Endothelial cell of umbilical vein (primary cell): ENCODE measurements at regions not wholly inside any gene's neighbourhood (a gene's known extent, or its start where the extent isn't known, plus 50 kb on each side); places are given as distances from the start of the nearest gene placed in this dataset.

ENCODE experiments used
- BruUV-seq: library from RNA; stranded (reverse); fragments of 400-500 nt; replicated peaks from 2 replicates; lab custom pipeline; 2021; lab: Mats Ljungman, UMichigan
- CTCF ChIA-PET: fragments of 300-600, 350-600 bp; sonication (Branson Sonifier 250); formaldehyde crosslinking; loops from one replicate; lab custom pipeline; 2021; ENCODE audit warnings: antibody characterized with exemption, inconsistent platforms; lab: Charles Lee
- POLR2A ChIA-PET: fragments of 300-600, 350-600 bp; sonication (Branson Sonifier 250); formaldehyde crosslinking; loops from one replicate; lab custom pipeline; 2021; ENCODE audit warnings: antibody characterized with exemption, inconsistent platforms; lab: Charles Lee
- DNase-seq: peaks from one replicate; pipeline ENCODE4 v3.0.0-alpha.2; 2011; ENCODE audit warnings: low read depth, low spot score
- FAIRE-seq: peaks from 2 replicates; lab custom pipeline; 2011; peaks lifted over from hg19 to GRCh38; lab: Jason Lieb, UNC
- H2AFZ ChIP-seq: 2 replicates; pipeline ENCODE4 v1.6.0; 2012; ENCODE audit warnings: low read depth, low read length, control low read depth, inconsistent platforms
- H3K27ac ChIP-seq: 2 replicates; pipeline ENCODE4 v1.5.1; 2011; ENCODE audit warnings: low read depth, mild to moderate bottlenecking, control low read depth, low read length, moderate library complexity; ENCODE audit not compliant: insufficient read depth
- H3K27me3 ChIP-seq, 2 experiments: 2 replicates each; pipeline versions ENCODE4 v1.6.0 to v1.6.1; 2011; ENCODE audit warnings: low read length in 2 of 2, mixed read lengths in 1 of 2; ENCODE audit not compliant: control insufficient read depth in 2 of 2, insufficient read depth in 2 of 2
- H3K36me3 ChIP-seq, 2 experiments: 2 replicates in 1 of 2; 3 replicates in 1 of 2; pipeline ENCODE4 v1.5.1; 2011; ENCODE audit warnings: low read length in 2 of 2, mild to moderate bottlenecking in 1 of 2, moderate library complexity in 1 of 2; ENCODE audit not compliant: control insufficient read depth in 2 of 2, insufficient read depth in 2 of 2; ENCODE audit errors: extremely low read depth in 1 of 2
- H3K4me1 ChIP-seq: 3 replicates; pipeline ENCODE4 v1.5.1; 2011; ENCODE audit warnings: mild to moderate bottlenecking, low read length; ENCODE audit not compliant: control insufficient read depth, insufficient read depth; ENCODE audit errors: extremely low read depth
- H3K4me2 ChIP-seq: 2 replicates; pipeline ENCODE4 v1.6.1; 2011; ENCODE audit warnings: low read length, control low read depth, mixed read lengths; ENCODE audit not compliant: insufficient read depth
- H3K4me3 ChIP-seq, 3 experiments: fragments of 200-600 bp in 1 of 3; sonication (generic), shearing (Covaris generic) in 1 of 3; replicated peaks in 1 of 3; 2 replicates each; pipeline ENCODE4 v1.5.1; 2011 to 2016; ENCODE audit warnings: control low read depth in 3 of 3, low read length in 3 of 3, mild to moderate bottlenecking in 2 of 3, inconsistent platforms in 1 of 3, low read depth in 1 of 3, moderate library complexity in 1 of 3; ENCODE audit not compliant: insufficient read depth in 1 of 3
- H3K79me2 ChIP-seq: 2 replicates; pipeline ENCODE4 v1.6.0; 2012; ENCODE audit warnings: low read length, inconsistent platforms; ENCODE audit not compliant: control insufficient read depth, insufficient read depth
- H3K9ac ChIP-seq: replicated peaks from 2 replicates; pipeline ENCODE3; 2011; ENCODE audit warnings: low read length, control low read depth; ENCODE audit not compliant: insufficient read depth; ENCODE audit errors: extremely low read depth
- H3K9me1 ChIP-seq: replicated peaks from 3 replicates; pipeline ENCODE4 v1.6.0; 2011; ENCODE audit warnings: mild to moderate bottlenecking, low read length; ENCODE audit not compliant: control insufficient read depth, insufficient read depth; ENCODE audit errors: extremely low read depth
- H3K9me3 ChIP-seq: replicated peaks from 2 replicates; pipeline ENCODE4 v1.5.1; 2012; ENCODE audit warnings: low read length, inconsistent platforms; ENCODE audit not compliant: control insufficient read depth, insufficient read depth
- H4K20me1 ChIP-seq: replicated peaks from 2 replicates; pipeline ENCODE3; 2011; ENCODE audit warnings: mild to moderate bottlenecking, low read length; ENCODE audit not compliant: control insufficient read depth, insufficient read depth; ENCODE audit errors: extremely low read depth
- EZH2 ChIP-seq: IDR thresholded peaks from 2 replicates; pipeline ENCODE4 v1.6.1; 2012; ENCODE audit warnings: borderline replicate concordance, low read depth, mild to moderate bottlenecking, moderate library complexity, low read length, inconsistent platforms; ENCODE audit not compliant: severe bottlenecking
- GATA2 ChIP-seq: IDR thresholded peaks from 2 replicates; pipeline ENCODE4 v1.7.0; 2011; ENCODE audit warnings: low read depth, mild to moderate bottlenecking, moderate library complexity, mixed read lengths, low read length; ENCODE audit not compliant: insufficient read length, insufficient read depth
- JUN ChIP-seq: IDR thresholded peaks from 2 replicates; pipeline ENCODE4 v1.6.1; 2011; ENCODE audit warnings: borderline replicate concordance, low read depth; ENCODE audit not compliant: insufficient read length, insufficient read depth
- MYC ChIP-seq: IDR thresholded peaks from one replicate; pipeline ENCODE4 v1.6.1; 2011; ENCODE audit warnings: mild to moderate bottlenecking, low read depth, low read length
- POLR2A ChIP-seq: IDR thresholded peaks from 2 replicates; pipeline ENCODE4 v1.6.1; 2012; ENCODE audit warnings: low read depth, mild to moderate bottlenecking, control low read depth, low read length
- POLR2AphosphoS5 ChIP-seq: IDR thresholded peaks from 2 replicates; pipeline ENCODE4 v1.6.1; 2012; ENCODE audit warnings: low read depth, mild to moderate bottlenecking, control low read depth, low read length, moderate library complexity; ENCODE audit not compliant: insufficient read depth
- dilution Hi-C: fragments of 300-500 bp; cut with MboI; formaldehyde crosslinking; loops from one replicate; pipeline ENCODE4 v1.15.0; 2019; ENCODE audit warnings: low sequenced_read_pairs; ENCODE audit not compliant: extremely low pct_ligation_motif_present
- intact Hi-C: fragments of 100-400 bp; cut with micrococcal nuclease; formaldehyde crosslinking; loops from one replicate; pipeline ENCODE4 v1.10.0; 2022
- TF ChIP-seq, protein P1 (sequence below): IDR thresholded peaks from 2 replicates; pipeline ENCODE4 v1.6.1; 2011; ENCODE audit not compliant: insufficient read depth, insufficient read length
- TF ChIP-seq, protein P2 (sequence below), 2 donors: IDR thresholded peaks; 1 replicate in 1 of 2; 2 replicates in 1 of 2; pipeline ENCODE4 v1.5.1; 2011; ENCODE audit warnings: low read length in 2 of 2, mild to moderate bottlenecking in 2 of 2, moderate library complexity in 2 of 2, control low read depth in 1 of 2, inconsistent platforms in 1 of 2, low read depth in 1 of 2; ENCODE audit not compliant: insufficient read depth in 1 of 2; ENCODE audit errors: extremely low read depth in 1 of 2

- H2AFZ ChIP-seq: no peak overlapping the region
- no peak overlapping the region for H3K27ac ChIP-seq
- ChIA-PET POLR2A (no interaction called here), CTCF (no interaction called here)
- no peaks in the 10 kb centered on the region for H3K79me2 ChIP-seq
- DNase-seq: no peak
- no peak overlapping the region for H3K4me2 ChIP-seq
- H3K36me3 ChIP-seq: no peaks in the 10 kb centered on the region
- intact Hi-C loops (no loop called here), dilution Hi-C loops (no loop called here)
- H3K9ac ChIP-seq: no peak overlapping the region
- FAIRE-seq: no peak
- no peaks in the 10 kb centered on the region for H4K20me1 ChIP-seq
- no peaks in the 10 kb centered on the region for H3K27me3 ChIP-seq
- TF ChIP-seq MYC (no peak), POLR2A (no peak), POLR2AphosphoS5 (no peak), GATA2 (no peak), JUN (no peak), EZH2 (no peak)
- TF ChIP-seq, protein P1, sequence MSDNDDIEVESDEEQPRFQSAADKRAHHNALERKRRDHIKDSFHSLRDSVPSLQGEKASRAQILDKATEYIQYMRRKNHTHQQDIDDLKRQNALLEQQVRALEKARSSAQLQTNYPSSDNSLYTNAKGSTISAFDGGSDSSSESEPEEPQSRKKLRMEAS: no peak
- TF ChIP-seq, protein P2, sequence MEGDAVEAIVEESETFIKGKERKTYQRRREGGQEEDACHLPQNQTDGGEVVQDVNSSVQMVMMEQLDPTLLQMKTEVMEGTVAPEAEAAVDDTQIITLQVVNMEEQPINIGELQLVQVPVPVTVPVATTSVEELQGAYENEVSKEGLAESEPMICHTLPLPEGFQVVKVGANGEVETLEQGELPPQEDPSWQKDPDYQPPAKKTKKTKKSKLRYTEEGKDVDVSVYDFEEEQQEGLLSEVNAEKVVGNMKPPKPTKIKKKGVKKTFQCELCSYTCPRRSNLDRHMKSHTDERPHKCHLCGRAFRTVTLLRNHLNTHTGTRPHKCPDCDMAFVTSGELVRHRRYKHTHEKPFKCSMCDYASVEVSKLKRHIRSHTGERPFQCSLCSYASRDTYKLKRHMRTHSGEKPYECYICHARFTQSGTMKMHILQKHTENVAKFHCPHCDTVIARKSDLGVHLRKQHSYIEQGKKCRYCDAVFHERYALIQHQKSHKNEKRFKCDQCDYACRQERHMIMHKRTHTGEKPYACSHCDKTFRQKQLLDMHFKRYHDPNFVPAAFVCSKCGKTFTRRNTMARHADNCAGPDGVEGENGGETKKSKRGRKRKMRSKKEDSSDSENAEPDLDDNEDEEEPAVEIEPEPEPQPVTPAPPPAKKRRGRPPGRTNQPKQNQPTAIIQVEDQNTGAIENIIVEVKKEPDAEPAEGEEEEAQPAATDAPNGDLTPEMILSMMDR (IDR thresholded peaks at IDR 0.05; ENCODE audit: extremely low read depth in 1 of 2, insufficient read depth in 1 of 2, low read depth in 1 of 2, low read length in 2 of 2): no peak
- H3K9me3 ChIP-seq: no peaks in the 10 kb centered on the region
- H3K4me1 ChIP-seq: no peaks in the 10 kb centered on the region
- no peak overlapping the region for H3K4me3 ChIP-seq
- no TSS peak for BruUV-seq
- H3K9me1 ChIP-seq: no peaks in the 10 kb centered on the region
These were observed 206.9 kb upstream of the MAP3K7 start for GRCh38 chr6:90793771-90794170.
